ACC112 (cell line): ENCODE measurements at regions not wholly inside any gene's neighbourhood (a gene's known extent, or its start where the extent isn't known, plus 50 kb on each side); places are given as distances from the start of the nearest gene placed in this dataset.

Source experiments
- H2AFZ ChIP-seq: fragments of 200-600 bp; sonication (generic); one replicate; pipeline ENCODE4 v1.6.0; 2017; ENCODE audit warnings: antibody characterized with exemption, low read length; ENCODE audit not compliant: unreplicated experiment
- H3K27ac ChIP-seq: fragments of 200-600 bp; sonication (generic); 2 replicates; pipeline ENCODE4 v1.5.1; 2014; ENCODE audit warnings: low read depth, mild to moderate bottlenecking, antibody characterized with exemption, low read length, moderate library complexity
- H3K27me3 ChIP-seq: fragments of 200-600 bp; sonication (generic); 2 replicates; pipeline ENCODE4 v1.6.1; 2014; ENCODE audit warnings: mild to moderate bottlenecking, antibody characterized with exemption, low read length, moderate library complexity, mixed read lengths; ENCODE audit not compliant: insufficient read depth
- H3K36me3 ChIP-seq: fragments of 200-600 bp; sonication (generic); 2 replicates; pipeline ENCODE4 v1.6.1; 2016; ENCODE audit warnings: mild to moderate bottlenecking, antibody characterized with exemption, low read length, moderate library complexity, mixed read lengths; ENCODE audit not compliant: insufficient read depth
- H3K4me1 ChIP-seq: fragments of 200-600 bp; sonication (generic); one replicate; pipeline ENCODE4 v1.6.1; 2016; ENCODE audit warnings: low read length, mixed read lengths; ENCODE audit not compliant: insufficient read depth, unreplicated experiment, control insufficient read depth
- H3K4me3 ChIP-seq: fragments of 200-600 bp; sonication (generic); 2 replicates; pipeline ENCODE4 v1.5.1; 2014; ENCODE audit warnings: mild to moderate bottlenecking, low read depth, low read length
- H3K79me2 ChIP-seq: fragments of 200-600 bp; sonication (generic); one replicate; pipeline ENCODE4 v1.6.0; 2016; ENCODE audit warnings: low read length; ENCODE audit not compliant: control insufficient read depth, unreplicated experiment, insufficient read depth

- no peaks in the 10 kb centered on the region for H3K36me3 ChIP-seq
- H2AFZ ChIP-seq, result peak overlapping the region; percentile 96
- H3K27me3 ChIP-seq, result no peaks in the 10 kb centered on the region
- H3K27ac ChIP-seq, result peak overlapping the region; percentile 84
- no peaks in the 10 kb centered on the region for H3K79me2 ChIP-seq
- H3K4me1 ChIP-seq, result peaks cover 54% of the 10 kb centered on the region
- no peak overlapping the region; the same call in 1 of the 2 replicates for H3K4me3 ChIP-seq
Measured at GRCh38 chr5:73375191-73375545, 73.4 kb downstream of the FOXD1 start.

GRCh38 chr5:73374520-73375190, 73.9 kb downstream of the FOXD1 start:
- Histone ChIP-seq H3K27ac (peak overlapping the region; percentile 84), H2AFZ (peak overlapping the region; percentile 96), H3K36me3 (no peaks in the 10 kb centered on the region), H3K27me3 (no peaks in the 10 kb centered on the region), H3K79me2 (no peaks in the 10 kb centered on the region), H3K4me1 (peaks cover 59% of the 10 kb centered on the region), H3K4me3 (peak overlapping the region; percentile 13; the same call in 1 of the 2 replicates)

GRCh38 chr5:73373814-73374510, 74.6 kb downstream of the FOXD1 start:
- Histone ChIP-seq H3K79me2 (no peaks in the 10 kb centered on the region), H3K36me3 (no peaks in the 10 kb centered on the region), H3K27ac (peak overlapping the region; percentile 84), H2AFZ (peak overlapping the region; percentile 96), H3K4me3 (no peak overlapping the region), H3K27me3 (no peaks in the 10 kb centered on the region), H3K4me1 (peaks cover 63% of the 10 kb centered on the region)

- H3K79me2 ChIP-seq, result no peaks in the 10 kb centered on the region
- peak overlapping the region; percentile 62 for H3K4me3 ChIP-seq
- no peaks in the 10 kb centered on the region for H3K36me3 ChIP-seq
- peak overlapping the region; percentile 11 for H2AFZ ChIP-seq
- H3K4me1 ChIP-seq, result peaks cover 56% of the 10 kb centered on the region
- peak overlapping the region; percentile 92 for H3K27ac ChIP-seq
- no peaks in the 10 kb centered on the region for H3K27me3 ChIP-seq
Measured at GRCh38 chr5:73370640-73371583, 77.7 kb downstream of the FOXD1 start.

- Histone ChIP-seq H3K4me3 (no peak overlapping the region), H3K27me3 (no peaks in the 10 kb centered on the region), H3K4me1 (peaks cover 57% of the 10 kb centered on the region), H3K27ac (peak overlapping the region; percentile 92), H3K36me3 (no peaks in the 10 kb centered on the region), H2AFZ (peak overlapping the region; percentile 20), H3K79me2 (no peaks in the 10 kb centered on the region)
Measured at GRCh38 chr5:73370095-73370494, 78.5 kb downstream of the FOXD1 start.

GRCh38 chr5:73369278-73369677, 79.3 kb downstream of the FOXD1 start:
- no peaks in the 10 kb centered on the region for H3K79me2 ChIP-seq
- H3K4me1 ChIP-seq, result peaks cover 57% of the 10 kb centered on the region
- H3K36me3 ChIP-seq, result no peaks in the 10 kb centered on the region
- H3K27ac ChIP-seq, result no peak overlapping the region
- no peaks in the 10 kb centered on the region for H3K27me3 ChIP-seq
- no peak overlapping the region for H2AFZ ChIP-seq
- H3K4me3 ChIP-seq, result no peak overlapping the region

- Histone ChIP-seq H3K36me3 (no peaks in the 10 kb centered on the region), H3K27me3 (no peaks in the 10 kb centered on the region), H3K4me3 (no peak overlapping the region), H3K79me2 (no peaks in the 10 kb centered on the region), H3K4me1 (peaks cover 58% of the 10 kb centered on the region), H3K27ac (no peak overlapping the region), H2AFZ (no peak overlapping the region)
Measured at GRCh38 chr5:73367650-73368049, 80.9 kb downstream of the FOXD1 start.

GRCh38 chr5:73365990-73366667, 82.4 kb downstream of the FOXD1 start:
- Histone ChIP-seq H3K27me3 (no peaks in the 10 kb centered on the region), H2AFZ (no peak overlapping the region), H3K27ac (peak overlapping the region; percentile 80)

GRCh38 chr5:73365301-73365853, 83.2 kb downstream of the FOXD1 start:
- H3K79me2 ChIP-seq, result no peaks in the 10 kb centered on the region
- H3K27me3 ChIP-seq, result no peaks in the 10 kb centered on the region
- H3K4me3 ChIP-seq, result no peak overlapping the region
- H2AFZ ChIP-seq, result no peak overlapping the region
- H3K36me3 ChIP-seq, result no peaks in the 10 kb centered on the region
- peaks cover 45% of the 10 kb centered on the region for H3K4me1 ChIP-seq
- peak overlapping the region; percentile 80 for H3K27ac ChIP-seq

More at GRCh38 chr5:73365990-73366667, 82.4 kb downstream of the FOXD1 start:
- Histone ChIP-seq H3K79me2 (no peaks in the 10 kb centered on the region), H3K36me3 (no peaks in the 10 kb centered on the region), H3K4me1 (peaks cover 46% of the 10 kb centered on the region), H3K4me3 (no peak overlapping the region)
